SU-DHL-6 (cell line): ENCODE measurements at regions not wholly inside any gene's neighbourhood (a gene's known extent, or its start where the extent isn't known, plus 50 kb on each side); places are given as distances from the start of the nearest gene placed in this dataset.

Source experiments
- CTCF ChIP-seq: fragments of 200-600 bp; sonication (generic); IDR thresholded peaks from one replicate; pipeline ENCODE4 v1.5.1; 2017; ENCODE audit warnings: antibody characterized with exemption, mild to moderate bottlenecking, low read length, moderate library complexity; ENCODE audit not compliant: insufficient read depth, poor library complexity, severe bottlenecking
- EZH2phosphoT487 ChIP-seq: fragments of 200-600 bp; sonication (generic), shearing (Covaris generic); conservative IDR thresholded peaks from 2 replicates; pipeline ENCODE4 v1.6.1; 2018; ENCODE audit warnings: mild to moderate bottlenecking, antibody characterized with exemption, low read length, moderate library complexity, mixed read lengths

- TF ChIP-seq CTCF (no peak), EZH2phosphoT487 (no peak)
Measured at GRCh38 chr12:66733839-66734238, 55.0 kb upstream of the GRIP1 start.
